Osteocyte (in vitro differentiated cells): ENCODE measurements at regions not wholly inside any gene's neighbourhood (a gene's known extent, or its start where the extent isn't known, plus 50 kb on each side); places are given as distances from the start of the nearest gene placed in this dataset.

Experiments used
- DNase-seq: peaks from one replicate; pipeline ENCODE4 v3.0.0; 2021; ENCODE audit warnings: mixed read lengths; ENCODE audit not compliant: unreplicated experiment; ENCODE audit errors: extremely low spot score
- H3K27ac Mint-ChIP-seq: one replicate; pipeline ENCODE4 v1.8.0; 2021; ENCODE audit warnings: mild to moderate bottlenecking, mixed read lengths; ENCODE audit not compliant: unreplicated experiment
- H3K27me3 Mint-ChIP-seq: one replicate; pipeline ENCODE4 v1.8.0; 2021; ENCODE audit warnings: mixed read lengths; ENCODE audit not compliant: unreplicated experiment
- H3K36me3 Mint-ChIP-seq: one replicate; pipeline ENCODE4 v1.8.0; 2021; ENCODE audit warnings: mixed read lengths; ENCODE audit not compliant: unreplicated experiment
- H3K4me1 Mint-ChIP-seq: one replicate; pipeline ENCODE4 v1.8.0; 2021; ENCODE audit warnings: mixed read lengths; ENCODE audit not compliant: unreplicated experiment
- H3K4me3 Mint-ChIP-seq: one replicate; pipeline ENCODE4 v1.8.0; 2021; ENCODE audit warnings: mild to moderate bottlenecking, moderate library complexity, mixed read lengths; ENCODE audit not compliant: unreplicated experiment
- H3K9me3 Mint-ChIP-seq: one replicate; pipeline ENCODE4 v1.8.0; 2021; ENCODE audit warnings: mixed read lengths; ENCODE audit not compliant: unreplicated experiment
- CTCF ChIP-seq: fragments of 200-600 bp; sonication (generic); IDR thresholded peaks from 2 replicates; pipeline ENCODE4 v1.5.0; 2021; ENCODE audit warnings: antibody characterized with exemption, mild to moderate bottlenecking, moderate library complexity

- H3K9me3 Mint-ChIP-seq: no peaks in the 10 kb centered on the region
- H3K4me1 Mint-ChIP-seq: no peaks in the 10 kb centered on the region
- DNase-seq: no peak
- no peak for TF ChIP-seq CTCF
- peaks cover 10% of the 10 kb centered on the region for H3K27me3 Mint-ChIP-seq
- no peaks in the 10 kb centered on the region for H3K36me3 Mint-ChIP-seq
- H3K4me3 Mint-ChIP-seq: no peak overlapping the region
- no peak overlapping the region for H3K27ac Mint-ChIP-seq
Measured at GRCh38 chr9:129377181-129377580, 199.1 kb upstream of the IER5L start.

- no peak for TF ChIP-seq CTCF
- H3K27me3 Mint-ChIP-seq: peaks cover 10% of the 10 kb centered on the region
- H3K9me3 Mint-ChIP-seq: no peaks in the 10 kb centered on the region
- DNase-seq: no peak
- H3K4me3 Mint-ChIP-seq: no peak overlapping the region
- H3K27ac Mint-ChIP-seq: no peak overlapping the region
- no peaks in the 10 kb centered on the region for H3K4me1 Mint-ChIP-seq
- H3K36me3 Mint-ChIP-seq: no peaks in the 10 kb centered on the region
Measured at GRCh38 chr9:129375845-129376244, 197.8 kb upstream of the IER5L start.

GRCh38 chr9:129374651-129375050, 196.6 kb upstream of the IER5L start:
- Mint-ChIP-seq H3K27ac (no peak overlapping the region), H3K9me3 (peaks cover 6% of the 10 kb centered on the region), H3K4me3 (no peak overlapping the region), H3K36me3 (no peaks in the 10 kb centered on the region), H3K27me3 (peaks cover 10% of the 10 kb centered on the region), H3K4me1 (no peaks in the 10 kb centered on the region)
- DNase-seq: no peak
- no peak for TF ChIP-seq CTCF

GRCh38 chr9:129374231-129374630, 196.2 kb upstream of the IER5L start:
- H3K9me3 Mint-ChIP-seq: peaks cover 6% of the 10 kb centered on the region

GRCh38 chr9:129373361-129373760, 195.3 kb upstream of the IER5L start:
- Mint-ChIP-seq H3K27ac (no peak overlapping the region), H3K36me3 (peaks cover 3% of the 10 kb centered on the region), H3K4me1 (no peaks in the 10 kb centered on the region), H3K4me3 (no peak overlapping the region), H3K27me3 (peaks cover 10% of the 10 kb centered on the region), H3K9me3 (peaks cover 9% of the 10 kb centered on the region)
- no peak for TF ChIP-seq CTCF
- DNase-seq: no peak

More at GRCh38 chr9:129374231-129374630, 196.2 kb upstream of the IER5L start:
- peaks cover 10% of the 10 kb centered on the region for H3K27me3 Mint-ChIP-seq
- no peaks in the 10 kb centered on the region for H3K4me1 Mint-ChIP-seq
- H3K36me3 Mint-ChIP-seq: no peaks in the 10 kb centered on the region
- no peak for TF ChIP-seq CTCF
- H3K4me3 Mint-ChIP-seq: no peak overlapping the region
- no peak overlapping the region for H3K27ac Mint-ChIP-seq
- DNase-seq: no peak
